ENCODE measurements at regions not wholly inside any gene's neighbourhood (a gene's known extent, or its start where the extent isn't known, plus 50 kb on each side); places are given as distances from the start of the nearest gene placed in this dataset.

GRCh38 chrX:38999099-38999498 lies 197.8 kb downstream of the MID1IP1 start:
- TF ChIP-seq EZH2phosphoT487 (IDR thresholded peaks at IDR 0.05; ENCODE audit: low read depth) (no peak), CTCF (IDR thresholded peaks at IDR 0.05; ENCODE audit: low read depth, low read length) (no peak)

Measured in OCI-LY3 (cell line).